ENCODE measurements at regions not wholly inside any gene's neighbourhood (a gene's known extent, or its start where the extent isn't known, plus 50 kb on each side); places are given as distances from the start of the nearest gene placed in this dataset.
A peak's percentile ranks its signal among the peaks of the same experiment; 100 is the strongest.

GRCh38 chr17:31702041-31702440, 157.0 kb downstream of the COPRS start:
- peaks cover 20% of the 10 kb centered on the region for H3K9me3 Mint-ChIP-seq
- TF ChIP-seq CTCF (IDR thresholded peaks at IDR 0.05; ENCODE audit: unreplicated experiment in 3 of 3), result no peak
- H3K4me3 Mint-ChIP-seq, result no peak overlapping the region
- no peak overlapping the region for H3K27ac Mint-ChIP-seq
- peaks cover 4% of the 10 kb centered on the region for H3K36me3 Mint-ChIP-seq (ENCODE audit: low read depth)
- H3K4me1 Mint-ChIP-seq, result peaks cover 8% of the 10 kb centered on the region
- peaks cover 4% of the 10 kb centered on the region for H3K27me3 Mint-ChIP-seq (ENCODE audit: low read depth)

GRCh38 chr17:31700973-31701372, 158.1 kb downstream of the COPRS start:
- TF ChIP-seq CTCF (IDR thresholded peaks at IDR 0.05; ENCODE audit: unreplicated experiment in 3 of 3), result no peak
- H3K27ac Mint-ChIP-seq, result no peak overlapping the region
- H3K36me3 Mint-ChIP-seq (ENCODE audit: low read depth), result peaks cover 4% of the 10 kb centered on the region
- no peak overlapping the region for H3K4me3 Mint-ChIP-seq
- H3K27me3 Mint-ChIP-seq (ENCODE audit: low read depth), result peaks cover 4% of the 10 kb centered on the region
- H3K4me1 Mint-ChIP-seq, result peaks cover 19% of the 10 kb centered on the region
- peaks cover 20% of the 10 kb centered on the region for H3K9me3 Mint-ChIP-seq

GRCh38 chr17:31699886-31700285, 159.2 kb downstream of the COPRS start:
- TF ChIP-seq CTCF (IDR thresholded peaks at IDR 0.05; ENCODE audit: unreplicated experiment in 3 of 3), result no peak
- H3K27me3 Mint-ChIP-seq (ENCODE audit: low read depth), result peaks cover 4% of the 10 kb centered on the region
- H3K27ac Mint-ChIP-seq, result peak overlapping the region in 1 of 3 experiments; percentile 8
- no peak overlapping the region for H3K4me3 Mint-ChIP-seq
- H3K4me1 Mint-ChIP-seq, result peaks cover 29% of the 10 kb centered on the region
- H3K36me3 Mint-ChIP-seq (ENCODE audit: low read depth), result peaks cover 4% of the 10 kb centered on the region
- H3K9me3 Mint-ChIP-seq, result peaks cover 20% of the 10 kb centered on the region

DNA sequence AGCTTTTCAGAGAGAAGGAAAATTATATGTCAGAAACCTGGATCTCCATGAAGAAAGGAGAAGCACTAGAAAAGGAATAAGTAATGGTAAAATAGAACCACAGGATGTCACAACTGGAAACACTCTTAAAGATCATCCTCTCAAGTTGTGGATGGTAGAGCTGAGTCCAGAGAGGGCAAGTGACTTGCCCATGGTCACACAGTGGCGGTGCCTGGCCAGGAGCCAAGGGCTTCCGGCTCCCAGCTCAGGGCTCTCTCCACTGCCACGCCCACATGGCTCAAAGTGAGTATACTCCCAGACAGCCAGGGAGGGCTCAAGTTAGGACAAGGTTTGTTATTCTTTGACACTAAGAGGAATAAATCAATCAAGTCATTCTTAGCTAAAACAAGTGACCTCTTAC, 159.8 kb downstream of the COPRS start:
- H3K4me1 Mint-ChIP-seq, result peaks cover 33% of the 10 kb centered on the region
- peaks cover 4% of the 10 kb centered on the region for H3K36me3 Mint-ChIP-seq (ENCODE audit: low read depth)
- H3K27ac Mint-ChIP-seq, result no peak overlapping the region
- no peak for TF ChIP-seq CTCF (IDR thresholded peaks at IDR 0.05; ENCODE audit: unreplicated experiment in 3 of 3)
- peaks cover 20% of the 10 kb centered on the region for H3K9me3 Mint-ChIP-seq
- no peak overlapping the region for H3K4me3 Mint-ChIP-seq
- peaks cover 4% of the 10 kb centered on the region for H3K27me3 Mint-ChIP-seq (ENCODE audit: low read depth)

- TF ChIP-seq CTCF (IDR thresholded peaks at IDR 0.05; ENCODE audit: unreplicated experiment in 3 of 3), result no peak
- H3K27ac Mint-ChIP-seq, result peak overlapping the region in 2 of 3 experiments; percentile 40 to 58
- H3K27me3 Mint-ChIP-seq (ENCODE audit: low read depth), result peaks cover 4% of the 10 kb centered on the region
- H3K9me3 Mint-ChIP-seq, result peaks cover 20% of the 10 kb centered on the region
- H3K4me1 Mint-ChIP-seq, result peaks cover 38% of the 10 kb centered on the region
- peaks cover 4% of the 10 kb centered on the region for H3K36me3 Mint-ChIP-seq (ENCODE audit: low read depth)
- H3K4me3 Mint-ChIP-seq, result no peak overlapping the region
These were observed 160.3 kb downstream of the COPRS start for GRCh38 chr17:31698751-31699150.

- Mint-ChIP-seq H3K27ac (peak overlapping the region; percentile 92 to 96 (median 94)), H3K27me3 (ENCODE audit: low read depth) (peaks cover 4% of the 10 kb centered on the region), H3K9me3 (peaks cover 15% of the 10 kb centered on the region), H3K36me3 (ENCODE audit: low read depth) (peaks cover 4% of the 10 kb centered on the region), H3K4me1 (peaks cover 40% of the 10 kb centered on the region), H3K4me3 (no peak overlapping the region)
- TF ChIP-seq CTCF (IDR thresholded peaks at IDR 0.05; ENCODE audit: unreplicated experiment in 3 of 3), result no peak
These were observed 161.2 kb downstream of the COPRS start for GRCh38 chr17:31697838-31698237.

All from nephron (organoid).